ENCODE measurements at regions not wholly inside any gene's neighbourhood (a gene's known extent, or its start where the extent isn't known, plus 50 kb on each side); places are given as distances from the start of the nearest gene placed in this dataset.
"Not testable (repeated sequence)": the region's sequence is repeated elsewhere in the genome, so short reads cannot be mapped to it uniquely, and the experiment has no call there.

DNA sequence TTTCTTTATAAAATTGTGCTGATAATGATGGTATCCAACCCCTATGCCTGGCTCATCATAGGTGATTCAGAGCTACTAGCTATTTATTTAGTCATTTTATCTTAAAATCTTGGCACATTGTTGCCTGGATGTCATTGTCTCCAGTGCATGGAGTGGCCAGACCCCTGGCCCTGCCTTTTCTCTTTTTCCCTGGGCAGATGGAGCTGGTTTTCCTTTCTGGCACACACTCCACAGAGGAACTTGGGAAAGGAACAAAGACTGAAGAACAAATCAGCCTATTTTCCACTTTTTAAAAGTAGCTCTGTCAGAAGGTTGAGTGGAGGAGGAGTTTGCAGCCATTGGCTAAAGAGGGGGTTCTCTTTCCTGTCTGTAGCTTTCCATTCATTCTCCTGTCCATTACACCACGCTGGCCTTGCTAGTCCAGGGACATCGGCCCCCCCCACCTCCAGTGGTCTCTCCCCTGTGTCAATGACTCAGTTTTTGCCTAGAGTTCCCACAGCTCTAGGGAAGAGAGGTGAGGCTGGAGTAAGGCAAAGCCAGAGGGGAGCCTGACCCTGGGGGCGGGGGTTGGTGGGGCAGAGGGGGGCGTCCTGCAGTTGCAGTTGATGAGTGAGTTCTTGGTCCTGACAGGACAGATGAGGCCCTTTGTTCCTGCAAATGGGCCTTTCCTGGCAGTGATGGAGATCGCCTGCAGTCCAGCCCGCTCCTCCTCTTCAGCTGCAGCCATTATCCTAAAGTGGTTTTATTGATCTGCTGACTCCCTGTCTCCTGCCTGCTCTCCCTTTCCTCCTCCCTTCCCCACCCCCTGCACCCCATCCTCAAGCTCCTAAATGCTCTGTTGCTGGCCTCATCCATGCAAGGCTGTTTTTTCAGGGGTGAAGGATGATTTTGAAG, 774.5 kb downstream of the DHX35 start:
- DNase-seq (ENCODE audit: low read depth): no peak
- TF ChIP-seq, protein P1, sequence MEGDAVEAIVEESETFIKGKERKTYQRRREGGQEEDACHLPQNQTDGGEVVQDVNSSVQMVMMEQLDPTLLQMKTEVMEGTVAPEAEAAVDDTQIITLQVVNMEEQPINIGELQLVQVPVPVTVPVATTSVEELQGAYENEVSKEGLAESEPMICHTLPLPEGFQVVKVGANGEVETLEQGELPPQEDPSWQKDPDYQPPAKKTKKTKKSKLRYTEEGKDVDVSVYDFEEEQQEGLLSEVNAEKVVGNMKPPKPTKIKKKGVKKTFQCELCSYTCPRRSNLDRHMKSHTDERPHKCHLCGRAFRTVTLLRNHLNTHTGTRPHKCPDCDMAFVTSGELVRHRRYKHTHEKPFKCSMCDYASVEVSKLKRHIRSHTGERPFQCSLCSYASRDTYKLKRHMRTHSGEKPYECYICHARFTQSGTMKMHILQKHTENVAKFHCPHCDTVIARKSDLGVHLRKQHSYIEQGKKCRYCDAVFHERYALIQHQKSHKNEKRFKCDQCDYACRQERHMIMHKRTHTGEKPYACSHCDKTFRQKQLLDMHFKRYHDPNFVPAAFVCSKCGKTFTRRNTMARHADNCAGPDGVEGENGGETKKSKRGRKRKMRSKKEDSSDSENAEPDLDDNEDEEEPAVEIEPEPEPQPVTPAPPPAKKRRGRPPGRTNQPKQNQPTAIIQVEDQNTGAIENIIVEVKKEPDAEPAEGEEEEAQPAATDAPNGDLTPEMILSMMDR (IDR thresholded peaks at IDR 0.05; ENCODE audit: insufficient read depth, low read length, poor library complexity, severe bottlenecking): no peak
- Histone ChIP-seq H3K4me3 (ENCODE audit: low read depth, low read length) (no peak overlapping the region), H3K36me3 (ENCODE audit: control insufficient read depth, insufficient read depth, low read length) (no peaks in the 10 kb centered on the region), H3K27me3 (ENCODE audit: control insufficient read depth, insufficient read depth, low read length) (no peaks in the 10 kb centered on the region)

DNA sequence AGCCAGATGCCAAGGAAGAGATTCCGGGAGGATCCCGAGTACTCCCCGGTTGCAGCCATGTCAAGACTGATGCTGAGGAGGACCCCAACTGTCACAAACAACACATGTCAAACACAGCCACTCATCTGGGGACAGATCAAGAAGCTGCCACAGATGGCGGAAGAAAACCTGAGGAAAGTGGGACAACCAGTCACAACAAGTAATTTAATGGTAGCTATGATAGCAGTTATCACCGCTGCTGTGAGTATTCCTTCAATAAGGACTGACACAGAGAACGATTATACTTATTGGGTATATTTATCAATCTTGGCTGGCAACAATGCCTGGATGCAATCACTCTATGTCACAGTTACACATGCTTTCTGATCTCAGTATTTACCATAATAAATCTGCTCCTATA, 763.4 kb downstream of the DHX35 start:
- H3K4me3 ChIP-seq (ENCODE audit: low read depth, low read length); DNase-seq (ENCODE audit: low read depth); H3K27me3 ChIP-seq (ENCODE audit: control insufficient read depth, insufficient read depth, low read length); H3K36me3 ChIP-seq (ENCODE audit: control insufficient read depth, insufficient read depth, low read length): not testable (repeated sequence)

DNA sequence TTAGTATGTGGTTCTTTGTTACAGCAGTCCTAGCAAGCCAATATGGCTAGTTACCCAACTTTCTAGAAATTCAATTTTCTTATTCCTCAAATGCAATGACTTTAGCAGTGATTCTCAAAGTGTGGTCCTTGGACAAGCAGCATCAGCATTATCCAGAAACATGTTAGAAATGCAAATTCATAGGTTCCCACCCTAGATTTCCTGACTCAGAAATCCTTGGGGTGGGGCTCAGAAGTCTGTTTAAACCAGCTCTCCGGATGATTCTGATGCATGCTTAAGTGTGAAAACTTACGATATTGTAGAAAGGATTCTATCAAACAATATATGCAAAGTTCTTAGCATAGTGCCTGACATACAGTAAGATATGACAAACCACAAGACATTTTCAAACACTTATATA, 757.1 kb downstream of the DHX35 start:
- TF ChIP-seq, protein P1 (IDR thresholded peaks at IDR 0.05; ENCODE audit: insufficient read depth, low read length, poor library complexity, severe bottlenecking): no peak
- no peak overlapping the region for H3K4me3 ChIP-seq (ENCODE audit: low read depth, low read length)
- H3K27me3 ChIP-seq (ENCODE audit: control insufficient read depth, insufficient read depth, low read length): no peaks in the 10 kb centered on the region
- no peak for DNase-seq (ENCODE audit: low read depth)
- H3K36me3 ChIP-seq (ENCODE audit: control insufficient read depth, insufficient read depth, low read length): no peaks in the 10 kb centered on the region

DNA sequence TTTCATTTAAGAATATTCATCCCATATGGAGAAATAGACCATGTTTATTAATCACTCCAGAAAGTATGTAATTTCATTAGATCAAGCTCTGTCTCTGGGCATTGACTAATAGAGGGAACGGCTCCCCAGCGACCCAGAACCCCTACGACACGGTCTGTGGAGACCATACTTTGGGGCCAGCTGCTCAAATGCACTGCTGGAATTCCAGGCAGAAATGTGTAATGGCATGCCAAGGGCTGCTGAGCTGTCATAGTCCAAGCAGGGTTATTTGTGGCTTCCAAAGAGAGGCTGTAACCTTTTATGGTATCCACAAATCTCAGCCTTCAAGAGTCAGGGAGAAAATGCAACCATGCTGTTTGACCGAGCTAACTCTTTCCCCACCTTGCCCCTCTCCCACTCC, 755.8 kb downstream of the DHX35 start:
- TF ChIP-seq, protein P1 (IDR thresholded peaks at IDR 0.05; ENCODE audit: insufficient read depth, low read length, poor library complexity, severe bottlenecking): no peak
- Histone ChIP-seq H3K4me3 (ENCODE audit: low read depth, low read length) (no peak overlapping the region), H3K27me3 (ENCODE audit: control insufficient read depth, insufficient read depth, low read length) (no peaks in the 10 kb centered on the region), H3K36me3 (ENCODE audit: control insufficient read depth, insufficient read depth, low read length) (no peaks in the 10 kb centered on the region)
- DNase-seq (ENCODE audit: low read depth): no peak

DNA sequence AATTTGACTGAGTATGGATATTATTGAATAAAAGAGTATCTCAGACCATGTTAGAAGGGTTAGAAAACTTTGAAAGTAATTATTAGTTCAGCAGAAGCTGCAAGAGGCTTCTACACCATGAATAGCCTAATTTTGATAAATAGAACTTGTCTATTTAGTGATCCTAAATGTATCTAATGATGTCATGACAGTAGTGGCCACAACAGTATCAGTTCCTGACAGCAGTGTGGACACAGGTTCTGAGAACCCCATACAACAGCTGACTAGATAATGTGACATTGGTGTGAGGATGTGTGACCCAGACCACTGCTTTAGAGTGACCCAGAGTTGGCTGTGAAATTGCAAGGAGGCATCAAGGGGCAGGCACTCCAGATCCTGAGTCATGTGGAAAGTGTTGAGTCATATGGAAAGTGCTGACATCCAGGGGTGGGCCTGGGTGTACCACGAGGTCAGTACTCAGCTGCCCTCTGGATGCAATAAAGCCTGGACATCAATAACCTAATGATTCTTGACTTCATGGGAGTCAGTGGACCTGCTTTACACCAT, 754.7 kb downstream of the DHX35 start:
- H3K36me3 ChIP-seq (ENCODE audit: control insufficient read depth, insufficient read depth, low read length): no peaks in the 10 kb centered on the region
- no peak for DNase-seq (ENCODE audit: low read depth)
- no peaks in the 10 kb centered on the region for H3K27me3 ChIP-seq (ENCODE audit: control insufficient read depth, insufficient read depth, low read length)
- H3K4me3 ChIP-seq (ENCODE audit: low read depth, low read length): no peak overlapping the region
- TF ChIP-seq, protein P1 (IDR thresholded peaks at IDR 0.05; ENCODE audit: insufficient read depth, low read length, poor library complexity, severe bottlenecking): no peak

DNA sequence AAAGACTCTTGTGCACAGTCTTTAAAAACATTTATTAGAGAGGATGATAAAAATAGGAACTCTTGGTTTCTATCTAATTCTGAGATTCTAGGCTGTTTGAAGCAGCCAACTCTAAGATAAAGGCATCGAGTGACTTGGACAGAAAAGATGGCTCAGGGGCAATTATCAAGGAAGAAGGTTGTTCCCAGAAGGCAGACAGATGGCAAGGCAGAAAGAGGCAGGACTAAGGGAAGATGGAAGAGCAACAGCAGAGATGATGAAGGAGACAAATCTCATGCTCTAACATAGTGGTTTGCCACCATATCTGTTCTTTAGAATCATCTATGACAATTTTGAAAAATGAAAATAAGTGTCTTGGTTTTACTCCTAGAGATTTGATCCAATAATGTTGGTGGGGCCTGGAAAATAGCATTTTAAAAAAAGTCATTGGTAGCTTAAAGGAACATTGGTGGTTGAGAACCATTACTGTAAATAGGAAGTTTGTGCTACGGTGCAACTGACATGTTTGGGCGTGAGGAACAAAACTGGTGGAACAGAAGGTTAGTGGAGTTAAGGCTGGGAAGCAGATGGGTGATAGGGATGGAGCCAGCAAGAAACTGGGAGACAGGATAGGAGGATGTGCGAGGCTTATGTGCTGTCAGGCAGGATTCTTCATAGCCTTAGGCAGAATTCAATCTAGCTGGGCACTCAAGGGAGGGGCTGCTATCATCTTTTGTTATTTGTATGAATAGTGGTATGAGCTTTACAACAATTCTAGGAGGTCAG, 751.1 kb downstream of the DHX35 start:
- Histone ChIP-seq H3K27me3 (ENCODE audit: control insufficient read depth, insufficient read depth, low read length) (no peaks in the 10 kb centered on the region), H3K36me3 (ENCODE audit: control insufficient read depth, insufficient read depth, low read length) (no peaks in the 10 kb centered on the region), H3K4me3 (ENCODE audit: low read depth, low read length) (no peak overlapping the region)
- TF ChIP-seq, protein P1 (IDR thresholded peaks at IDR 0.05; ENCODE audit: insufficient read depth, low read length, poor library complexity, severe bottlenecking): no peak
- DNase-seq (ENCODE audit: low read depth): no peak

All from kidney epithelial cell (primary cell).